HCT116 (cell line): ENCODE measurements at regions not wholly inside any gene's neighbourhood (a gene's known extent, or its start where the extent isn't known, plus 50 kb on each side); places are given as distances from the start of the nearest gene placed in this dataset.

Source experiments
- CTCF ChIP-seq, 3 experiments: fragments of 200-600 bp in 1 of 3; sonication (generic) in 1 of 3; IDR thresholded peaks in 2 of 3; conservative IDR thresholded peaks in 1 of 3; 2 replicates each; pipeline ENCODE4 v1.5.1; 2012 to 2017; ENCODE audit warnings: low read depth in 2 of 3, low read length in 2 of 3, antibody characterized with exemption in 1 of 3, borderline replicate concordance in 1 of 3, control low read depth in 1 of 3, mild to moderate bottlenecking in 1 of 3, mixed read lengths in 1 of 3, mixed run types in 1 of 3, moderate library complexity in 1 of 3; ENCODE audit not compliant: insufficient read depth in 1 of 3
- EZH2 ChIP-seq: fragments of 200-600 bp; sonication (generic); IDR thresholded peaks from 2 replicates; pipeline ENCODE4 v1.6.1; 2017; ENCODE audit warnings: antibody characterized with exemption, mixed run types

GRCh38 chr4:123035239-123035638 lies 112.8 kb upstream of the NUDT6 start:
- TF ChIP-seq CTCF (IDR thresholded peaks at IDR 0.05 in 2 of 3, conservative IDR thresholded peaks at IDR 0.05 in 1 of 3; ENCODE audit: borderline replicate concordance in 1 of 3, insufficient read depth in 1 of 3, low read depth in 2 of 3, low read length in 2 of 3) (no peak), EZH2 (no peak)
